ENCODE measurements at regions not wholly inside any gene's neighbourhood (a gene's known extent, or its start where the extent isn't known, plus 50 kb on each side); places are given as distances from the start of the nearest gene placed in this dataset.

DNA sequence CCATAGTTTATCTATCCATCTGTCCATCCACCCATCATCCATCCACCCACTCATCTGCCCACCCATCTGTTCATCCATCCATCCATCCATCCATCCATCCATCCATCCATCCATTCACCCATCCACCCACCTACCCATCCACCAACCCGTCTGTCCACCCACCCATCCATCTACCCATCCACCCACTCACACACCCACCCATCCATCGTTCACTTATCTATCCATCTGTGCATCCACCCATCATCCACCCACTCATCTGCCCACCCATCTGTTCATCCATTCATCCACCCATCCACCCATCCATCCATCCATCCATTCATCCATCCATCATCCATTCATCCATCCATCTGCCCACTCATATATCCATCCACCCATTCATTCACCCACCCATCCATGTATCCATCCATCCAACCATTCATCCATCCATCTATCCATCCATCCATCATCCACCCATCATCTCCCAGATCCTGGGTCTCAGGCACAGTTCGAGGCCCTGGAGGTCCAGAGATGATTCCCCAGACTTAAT lies 88.2 kb upstream of the WNT4 start:
- TF ChIP-seq, protein P1, sequence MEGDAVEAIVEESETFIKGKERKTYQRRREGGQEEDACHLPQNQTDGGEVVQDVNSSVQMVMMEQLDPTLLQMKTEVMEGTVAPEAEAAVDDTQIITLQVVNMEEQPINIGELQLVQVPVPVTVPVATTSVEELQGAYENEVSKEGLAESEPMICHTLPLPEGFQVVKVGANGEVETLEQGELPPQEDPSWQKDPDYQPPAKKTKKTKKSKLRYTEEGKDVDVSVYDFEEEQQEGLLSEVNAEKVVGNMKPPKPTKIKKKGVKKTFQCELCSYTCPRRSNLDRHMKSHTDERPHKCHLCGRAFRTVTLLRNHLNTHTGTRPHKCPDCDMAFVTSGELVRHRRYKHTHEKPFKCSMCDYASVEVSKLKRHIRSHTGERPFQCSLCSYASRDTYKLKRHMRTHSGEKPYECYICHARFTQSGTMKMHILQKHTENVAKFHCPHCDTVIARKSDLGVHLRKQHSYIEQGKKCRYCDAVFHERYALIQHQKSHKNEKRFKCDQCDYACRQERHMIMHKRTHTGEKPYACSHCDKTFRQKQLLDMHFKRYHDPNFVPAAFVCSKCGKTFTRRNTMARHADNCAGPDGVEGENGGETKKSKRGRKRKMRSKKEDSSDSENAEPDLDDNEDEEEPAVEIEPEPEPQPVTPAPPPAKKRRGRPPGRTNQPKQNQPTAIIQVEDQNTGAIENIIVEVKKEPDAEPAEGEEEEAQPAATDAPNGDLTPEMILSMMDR (IDR thresholded peaks at IDR 0.05; ENCODE audit: insufficient read depth, low read depth, low read length): no peak
- no peak for TF ChIP-seq EZH2 (IDR thresholded peaks at IDR 0.05; ENCODE audit: insufficient read depth, low read length)
